GM12891 (cell line): ENCODE measurements at regions not wholly inside any gene's neighbourhood (a gene's known extent, or its start where the extent isn't known, plus 50 kb on each side); places are given as distances from the start of the nearest gene placed in this dataset.

ENCODE experiments used
- POLR2A ChIP-seq: IDR thresholded peaks from 2 replicates; pipeline ENCODE4 v1.6.1; 2011; ENCODE audit warnings: low read depth, low read length, control low read depth
- TAF1 ChIP-seq: IDR thresholded peaks from 2 replicates; pipeline ENCODE4 v1.6.1; 2011; ENCODE audit warnings: low read depth, low read length, control low read depth

DNA sequence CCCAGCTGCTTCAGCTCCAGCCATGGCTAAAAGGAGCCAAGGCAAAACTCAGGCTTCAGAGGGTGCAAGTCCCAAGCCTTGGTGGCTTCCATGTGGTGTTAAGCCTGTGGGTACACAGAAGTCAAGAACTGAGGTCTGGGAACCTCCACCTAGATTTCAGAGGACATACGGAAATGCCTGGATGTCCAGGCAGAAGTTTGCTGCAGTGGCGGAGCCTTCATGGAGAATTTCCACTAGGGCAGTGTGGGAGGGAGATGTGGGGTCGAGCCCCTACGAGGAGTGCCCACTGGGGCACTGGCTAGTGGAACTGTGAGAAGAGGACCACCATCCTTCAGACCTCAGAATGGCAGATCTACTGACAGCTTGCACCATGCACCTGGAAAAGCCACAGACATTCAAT is 76.1 kb upstream of the KCTD1 start:
- TF ChIP-seq POLR2A (no peak), TAF1 (no peak)
